GM20000 (cell line): ENCODE measurements at regions not wholly inside any gene's neighbourhood (a gene's known extent, or its start where the extent isn't known, plus 50 kb on each side); places are given as distances from the start of the nearest gene placed in this dataset.

Source experiments
- DNase-seq: peaks from one replicate; pipeline ENCODE4 v3.0.0; 2012; ENCODE audit warnings: low spot score
- CTCF ChIP-seq: IDR thresholded peaks from 2 replicates; pipeline ENCODE4 v1.5.1; 2012; ENCODE audit warnings: mild to moderate bottlenecking, control low read depth; ENCODE audit errors: extremely low read depth, missing control alignments

- no peak for DNase-seq
- TF ChIP-seq CTCF: no peak
These were observed 177.7 kb downstream of the CXCL12 start for GRCh38 chr10:44207160-44207559.

- DNase-seq: no peak
- TF ChIP-seq CTCF: no peak
These were observed 178.6 kb downstream of the CXCL12 start for GRCh38 chr10:44206127-44206818.

GRCh38 chr10:44205067-44205466, 179.8 kb downstream of the CXCL12 start:
- TF ChIP-seq CTCF: no peak
- no peak for DNase-seq

- TF ChIP-seq CTCF: no peak
- no peak for DNase-seq
These were observed 181.4 kb downstream of the CXCL12 start for GRCh38 chr10:44203535-44203934.

GRCh38 chr10:44202952-44203351, 181.9 kb downstream of the CXCL12 start:
- DNase-seq: no peak

GRCh38 chr10:44201656-44202055, 183.2 kb downstream of the CXCL12 start:
- no peak for DNase-seq
- TF ChIP-seq CTCF: no peak

More at GRCh38 chr10:44202952-44203351, 181.9 kb downstream of the CXCL12 start:
- no peak for TF ChIP-seq CTCF

- DNase-seq: no peak
- TF ChIP-seq CTCF: no peak
These were observed 183.9 kb downstream of the CXCL12 start for GRCh38 chr10:44201011-44201410.
